ENCODE measurements at regions not wholly inside any gene's neighbourhood (a gene's known extent, or its start where the extent isn't known, plus 50 kb on each side); places are given as distances from the start of the nearest gene placed in this dataset.

DNA sequence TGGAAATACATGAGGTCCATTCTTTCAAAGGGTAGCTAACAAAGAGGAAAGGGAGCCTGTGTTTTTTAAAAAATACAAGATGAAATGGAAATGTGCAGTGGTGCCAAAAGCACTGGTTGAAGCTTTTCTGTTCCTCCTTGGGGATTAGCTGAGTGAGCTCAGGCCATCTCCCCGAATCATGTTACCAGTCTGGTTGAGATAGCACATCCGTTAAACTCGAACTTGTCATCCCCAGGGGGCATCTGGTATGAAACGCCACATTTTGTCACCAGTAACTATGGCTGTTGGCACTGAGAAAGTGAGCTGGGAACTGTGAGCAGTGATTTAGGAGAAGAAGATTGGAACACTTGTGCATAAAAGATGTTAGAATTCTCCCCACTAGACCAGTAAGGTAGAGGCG lies 196.2 kb downstream of the SAMD5 start:
- TF ChIP-seq, protein P1, sequence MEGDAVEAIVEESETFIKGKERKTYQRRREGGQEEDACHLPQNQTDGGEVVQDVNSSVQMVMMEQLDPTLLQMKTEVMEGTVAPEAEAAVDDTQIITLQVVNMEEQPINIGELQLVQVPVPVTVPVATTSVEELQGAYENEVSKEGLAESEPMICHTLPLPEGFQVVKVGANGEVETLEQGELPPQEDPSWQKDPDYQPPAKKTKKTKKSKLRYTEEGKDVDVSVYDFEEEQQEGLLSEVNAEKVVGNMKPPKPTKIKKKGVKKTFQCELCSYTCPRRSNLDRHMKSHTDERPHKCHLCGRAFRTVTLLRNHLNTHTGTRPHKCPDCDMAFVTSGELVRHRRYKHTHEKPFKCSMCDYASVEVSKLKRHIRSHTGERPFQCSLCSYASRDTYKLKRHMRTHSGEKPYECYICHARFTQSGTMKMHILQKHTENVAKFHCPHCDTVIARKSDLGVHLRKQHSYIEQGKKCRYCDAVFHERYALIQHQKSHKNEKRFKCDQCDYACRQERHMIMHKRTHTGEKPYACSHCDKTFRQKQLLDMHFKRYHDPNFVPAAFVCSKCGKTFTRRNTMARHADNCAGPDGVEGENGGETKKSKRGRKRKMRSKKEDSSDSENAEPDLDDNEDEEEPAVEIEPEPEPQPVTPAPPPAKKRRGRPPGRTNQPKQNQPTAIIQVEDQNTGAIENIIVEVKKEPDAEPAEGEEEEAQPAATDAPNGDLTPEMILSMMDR (IDR thresholded peaks at IDR 0.05; ENCODE audit: low read depth, low read length): no peak
- no peak overlapping the region for H3K4me3 ChIP-seq (ENCODE audit: low read depth, low read length)

DNA sequence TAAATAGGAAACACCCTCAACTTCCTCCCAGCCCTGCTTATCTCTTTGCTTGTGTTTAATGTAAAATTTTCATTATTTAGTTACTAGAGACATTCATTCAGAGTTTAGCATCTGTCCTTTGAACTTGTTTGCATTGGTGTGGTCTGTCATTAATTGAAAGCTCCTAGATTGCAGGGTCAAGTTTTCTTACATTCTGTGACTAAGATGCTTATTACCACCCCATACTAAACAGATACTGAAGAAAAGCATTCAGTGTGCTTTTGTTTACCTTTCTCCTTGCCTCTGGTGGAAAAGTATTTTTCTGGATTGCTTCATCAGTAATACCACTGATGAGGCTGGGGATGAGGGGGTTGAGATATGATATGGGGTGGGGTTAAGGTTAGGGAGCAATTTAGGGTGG lies 199.0 kb downstream of the SAMD5 start:
- no peak overlapping the region for H3K4me3 ChIP-seq (ENCODE audit: low read depth, low read length)
- TF ChIP-seq, protein P1 (IDR thresholded peaks at IDR 0.05; ENCODE audit: low read depth, low read length): no peak

DNA sequence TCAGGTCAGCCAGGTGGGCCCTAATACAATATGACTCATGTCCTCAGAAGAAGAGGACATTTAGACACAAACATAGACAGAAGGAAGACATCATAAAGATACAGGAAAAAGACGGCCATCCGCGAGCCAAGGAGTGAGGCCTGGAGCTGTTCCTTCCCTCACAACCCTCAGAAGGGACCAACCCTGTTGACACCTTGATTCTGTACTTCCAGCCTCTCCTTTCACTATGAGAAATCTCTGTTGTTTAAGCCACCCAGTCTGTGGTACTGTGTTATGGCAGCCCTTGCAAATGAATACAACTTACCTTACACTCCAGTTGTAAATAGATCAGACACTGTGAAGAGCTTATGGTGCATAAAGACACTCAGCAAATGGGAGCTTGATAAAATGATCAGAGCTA lies 199.7 kb downstream of the SAMD5 start:
- H3K4me3 ChIP-seq (ENCODE audit: low read depth, low read length): no peak overlapping the region
- TF ChIP-seq, protein P1 (IDR thresholded peaks at IDR 0.05; ENCODE audit: low read depth, low read length): no peak

DNA sequence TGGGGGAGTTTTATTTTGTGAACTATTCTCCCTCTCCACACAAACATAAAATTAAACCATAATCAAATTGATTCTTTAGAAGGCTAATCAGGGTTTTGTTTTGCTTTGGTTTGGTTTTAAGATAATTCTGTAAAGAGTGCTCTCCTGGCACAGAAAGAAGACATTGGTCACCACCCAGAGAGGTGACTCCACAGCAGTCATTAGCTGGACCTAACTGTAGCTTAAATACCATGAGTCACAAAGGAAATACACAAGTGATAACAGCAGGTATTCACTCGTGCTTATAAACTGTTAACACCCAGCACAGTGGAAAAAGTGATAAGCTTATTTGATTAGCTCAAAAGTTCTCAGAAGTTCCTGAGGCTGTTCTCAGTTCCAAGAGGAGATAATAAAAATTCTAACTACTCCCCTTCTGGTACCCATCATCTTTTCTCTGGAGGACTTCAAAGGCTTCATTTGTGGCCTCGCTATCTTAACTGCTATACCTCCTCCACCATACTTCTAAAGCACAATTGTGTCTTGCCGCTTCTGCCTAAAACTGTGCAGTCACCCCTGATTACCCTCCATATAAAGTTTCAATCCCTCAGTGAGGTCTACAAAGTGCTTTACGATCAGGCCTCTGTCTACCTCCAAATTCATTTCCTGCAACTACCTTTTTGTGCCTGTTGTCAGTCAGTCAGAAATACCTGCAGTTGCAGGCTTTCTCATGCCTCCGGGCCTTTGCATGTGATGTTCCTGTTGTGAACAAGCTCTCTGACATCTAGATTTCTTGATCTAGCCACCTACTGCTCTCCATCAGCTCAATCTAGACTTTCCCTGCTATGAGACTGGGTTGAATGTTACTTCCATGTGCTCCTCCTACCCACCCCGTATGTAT lies 201.1 kb downstream of the SAMD5 start:
- TF ChIP-seq, protein P1 (IDR thresholded peaks at IDR 0.05; ENCODE audit: low read depth, low read length): no peak

DNA sequence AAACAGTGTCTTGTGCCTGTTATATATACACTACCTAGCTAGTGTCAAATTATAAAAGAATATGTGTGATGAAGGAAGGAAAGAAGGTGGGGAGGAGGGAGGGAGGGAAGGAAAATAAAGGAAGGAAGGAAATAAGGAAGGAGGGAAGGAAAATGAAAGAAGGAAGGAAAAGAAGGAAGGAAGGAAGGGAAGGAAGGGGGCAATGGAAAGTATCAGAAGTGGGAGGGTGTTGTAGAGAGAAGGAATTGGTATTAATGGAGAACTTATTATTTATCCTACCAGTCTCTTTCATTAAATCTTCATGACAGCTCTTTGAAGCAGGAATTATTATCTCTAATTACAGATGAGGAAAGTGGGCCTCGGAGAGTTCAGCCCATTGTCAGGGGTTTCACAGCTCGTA lies 202.4 kb downstream of the SAMD5 start:
- H3K4me3 ChIP-seq (ENCODE audit: low read depth, low read length): no peak overlapping the region
- TF ChIP-seq, protein P1 (IDR thresholded peaks at IDR 0.05; ENCODE audit: low read depth, low read length): no peak

More for the DNA sequence above, 201.1 kb downstream of the SAMD5 start:
- H3K4me3 ChIP-seq (ENCODE audit: low read depth, low read length): no peak overlapping the region

DNA sequence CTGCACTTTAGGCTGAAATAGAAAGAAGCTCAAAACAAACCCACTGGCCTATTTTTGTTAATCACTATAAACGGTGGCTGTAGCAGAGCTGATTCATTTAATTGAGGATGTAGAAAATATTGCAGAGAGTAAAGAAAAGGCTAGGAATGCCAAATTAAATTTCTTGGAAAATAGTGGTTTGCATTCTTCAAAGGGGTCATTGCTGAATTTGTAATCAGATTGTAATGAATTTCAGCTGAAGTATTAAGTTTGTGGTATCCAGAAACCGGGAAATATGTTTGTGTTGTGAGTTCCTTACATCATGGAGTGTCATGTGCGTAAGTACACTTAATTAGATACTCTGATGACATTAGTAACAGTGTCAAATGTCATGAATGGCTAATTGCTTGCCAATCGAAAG lies 203.0 kb downstream of the SAMD5 start:
- H3K4me3 ChIP-seq (ENCODE audit: low read depth, low read length): no peak overlapping the region
- TF ChIP-seq, protein P1 (IDR thresholded peaks at IDR 0.05; ENCODE audit: low read depth, low read length): no peak

DNA sequence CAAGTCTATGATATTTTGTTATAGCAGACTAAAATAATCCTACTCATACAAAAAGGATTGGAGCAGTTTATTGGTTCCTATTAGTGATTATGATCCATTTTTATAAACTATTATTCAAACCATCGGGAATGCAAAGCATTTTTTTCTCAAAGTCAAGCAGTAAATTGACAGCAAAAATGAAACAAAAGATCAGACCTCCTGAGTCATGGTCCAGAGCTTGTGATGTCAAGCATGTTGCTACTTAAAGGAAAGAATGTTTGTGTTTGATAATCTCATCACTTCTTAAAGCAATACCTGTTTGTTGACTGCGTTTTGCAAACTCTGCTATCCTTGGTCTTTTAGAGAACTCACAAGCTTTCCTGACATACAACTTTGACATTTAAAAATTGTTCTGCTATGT lies 204.4 kb downstream of the SAMD5 start:
- H3K4me3 ChIP-seq (ENCODE audit: low read depth, low read length): no peak overlapping the region
- TF ChIP-seq, protein P1 (IDR thresholded peaks at IDR 0.05; ENCODE audit: low read depth, low read length): no peak

Data from WI38 (cell line).